HG02642 (cell line): ENCODE measurements at regions not wholly inside any gene's neighbourhood (a gene's known extent, or its start where the extent isn't known, plus 50 kb on each side); places are given as distances from the start of the nearest gene placed in this dataset.
"Not testable (repeated sequence)": the region's sequence is repeated elsewhere in the genome, so short reads cannot be mapped to it uniquely, and the experiment has no call there.

Experiments
- ATAC-seq: cut with Tn5 transposase; IDR thresholded peaks from one replicate; pipeline ENCODE4 v1.9.1; 2021; ENCODE audit warnings: mild to moderate bottlenecking; ENCODE audit not compliant: unreplicated experiment, poor library complexity

DNA sequence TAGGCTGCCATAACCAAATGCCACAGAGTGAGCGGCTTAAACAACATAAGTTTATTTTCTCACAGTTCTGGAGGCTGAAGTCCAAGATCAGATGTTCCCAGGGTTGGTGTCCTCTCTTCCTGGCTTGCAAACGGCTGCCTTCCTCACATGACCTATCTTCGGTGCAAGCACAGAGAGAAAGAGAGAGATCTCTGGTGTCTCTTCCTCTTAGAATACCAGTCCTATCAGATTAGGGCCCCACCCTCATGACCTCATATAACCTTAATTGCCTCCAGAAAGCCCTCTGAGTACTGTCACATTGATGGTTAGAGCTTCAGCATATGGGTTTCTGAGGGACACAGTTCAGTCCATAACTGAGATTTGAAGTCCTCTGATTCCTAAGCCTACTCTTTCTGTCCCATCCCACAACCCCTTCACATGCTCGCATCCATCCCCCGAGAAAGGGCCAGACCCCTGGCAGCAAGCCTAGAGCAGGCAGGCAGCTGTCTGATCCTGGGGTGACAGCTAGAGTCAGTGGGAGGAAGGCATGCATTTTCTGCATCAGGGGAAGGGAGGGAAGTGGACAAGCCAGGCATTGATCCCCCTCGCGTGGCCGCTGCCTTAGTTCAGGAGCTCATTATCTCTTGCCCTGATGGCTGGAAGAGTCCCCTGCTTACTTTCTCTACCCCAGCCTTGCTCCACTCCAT is 114.1 kb downstream of the FAR1 start:
- ATAC-seq, result no peak

DNA sequence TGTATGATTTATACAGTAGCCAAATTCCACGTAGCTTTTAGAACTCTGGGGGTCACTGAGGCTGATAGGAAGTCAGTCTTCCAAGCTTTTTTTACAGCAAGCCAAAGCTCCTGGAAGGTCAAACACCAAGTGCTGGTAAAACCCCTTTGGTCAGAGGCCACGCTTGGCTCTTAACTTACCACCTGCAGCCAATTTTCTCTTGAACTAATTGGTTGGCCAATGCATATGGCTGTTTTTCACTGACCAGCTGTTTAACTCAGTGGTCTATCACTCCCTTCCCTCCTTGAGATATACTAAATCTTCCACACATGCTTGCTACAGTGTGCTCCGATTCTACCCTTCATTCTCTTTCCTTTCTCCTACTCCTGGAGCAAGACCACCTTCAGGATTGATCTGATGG is 116.0 kb downstream of the FAR1 start:
- no peak for ATAC-seq

DNA sequence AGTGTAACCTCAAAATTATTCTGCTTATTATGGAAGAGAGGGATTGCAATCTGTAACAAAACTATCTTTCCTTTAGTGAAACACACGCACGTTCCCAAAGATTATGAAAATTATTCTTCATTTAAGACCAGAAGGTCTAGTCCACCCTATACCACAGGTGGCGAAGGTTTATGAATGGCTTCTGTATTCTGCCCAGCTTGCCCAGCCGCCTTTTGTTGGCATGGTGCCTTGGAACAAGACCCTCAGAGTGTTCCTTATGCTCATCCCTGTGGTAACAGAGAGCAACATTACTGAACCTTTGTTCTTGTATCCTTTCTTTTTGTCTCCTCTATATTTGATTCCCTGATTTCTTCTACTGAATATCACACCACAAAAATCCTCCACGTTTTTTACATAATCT is 116.4 kb downstream of the FAR1 start:
- no peak for ATAC-seq

DNA sequence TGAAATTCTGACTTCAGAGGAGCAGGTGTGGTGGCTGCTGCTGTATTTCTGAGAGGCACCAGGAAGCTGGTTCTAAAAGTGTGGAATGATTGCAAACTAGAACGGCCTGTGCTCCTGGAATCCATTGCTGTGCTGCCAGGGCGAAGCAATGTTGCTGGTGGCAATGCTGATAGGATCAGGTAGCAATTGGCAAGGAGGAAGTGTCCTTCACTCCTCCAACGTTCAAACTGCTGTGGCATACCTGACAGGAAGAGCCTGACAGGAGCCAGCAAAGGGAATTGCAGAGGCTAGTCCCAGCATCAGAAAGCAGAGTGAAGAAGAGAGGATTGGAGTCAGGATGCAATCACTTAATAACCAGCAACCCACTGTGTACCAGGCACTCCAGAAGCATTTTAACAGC is 118.2 kb downstream of the FAR1 start:
- no peak for ATAC-seq

DNA sequence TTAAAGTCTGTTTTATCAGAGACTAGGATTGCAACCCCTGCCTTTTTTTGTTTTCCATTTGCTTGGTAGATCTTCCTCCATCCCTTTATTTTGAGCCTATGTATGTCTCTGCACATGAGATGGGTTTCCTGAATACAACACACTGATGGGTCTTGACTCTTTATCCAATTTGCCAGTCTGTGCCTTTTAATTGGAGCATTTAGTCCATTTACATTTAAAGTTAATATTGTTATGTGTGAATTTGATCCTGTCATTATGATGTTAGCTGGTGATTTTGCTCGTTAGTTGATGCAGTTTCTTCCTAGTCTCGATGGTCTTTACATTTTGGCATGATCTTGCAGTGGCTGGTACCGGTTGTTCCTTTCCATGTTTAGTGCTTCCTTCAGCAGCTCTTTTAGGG is 129.1 kb downstream of the FAR1 start:
- not testable (repeated sequence) for ATAC-seq

DNA sequence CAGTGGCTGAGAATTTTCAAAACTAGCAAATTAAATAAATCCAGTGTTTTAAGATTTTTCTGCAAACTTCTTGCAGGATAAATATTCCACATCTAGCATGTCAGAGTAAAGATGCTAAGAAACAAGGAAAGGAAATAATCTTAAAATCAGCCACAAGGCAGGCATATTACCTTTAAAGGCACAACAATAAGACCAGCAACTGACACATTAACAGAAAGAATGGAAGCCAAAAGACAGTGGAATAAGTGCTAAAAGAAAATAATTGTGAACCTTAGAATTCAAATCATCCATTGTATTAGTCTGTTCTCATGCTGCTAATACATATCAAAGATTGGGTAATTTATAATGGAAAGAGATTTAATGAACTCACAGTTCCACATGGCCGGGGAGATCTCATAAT is 132.4 kb downstream of the FAR1 start:
- ATAC-seq, result no peak

DNA sequence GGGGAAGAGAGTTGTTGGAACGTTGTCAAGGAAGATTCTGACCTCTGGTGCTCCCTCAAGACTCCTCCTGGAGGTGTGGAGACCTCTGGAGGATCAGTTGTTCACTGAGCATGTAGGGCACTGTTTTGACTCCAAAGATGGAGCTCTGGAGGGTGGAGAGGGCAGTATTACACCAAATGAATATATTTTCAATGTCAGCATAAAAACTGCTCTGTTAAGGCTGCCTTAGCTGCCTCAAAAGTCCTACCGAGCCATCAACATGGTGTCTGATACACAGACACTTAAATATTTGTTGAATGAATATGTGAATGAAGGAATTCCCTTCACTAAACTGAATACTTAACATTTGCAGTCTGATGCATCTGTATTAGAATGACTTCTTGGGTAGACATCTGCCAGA is 144.2 kb upstream of the SPON1 start:
- ATAC-seq, result no peak

DNA sequence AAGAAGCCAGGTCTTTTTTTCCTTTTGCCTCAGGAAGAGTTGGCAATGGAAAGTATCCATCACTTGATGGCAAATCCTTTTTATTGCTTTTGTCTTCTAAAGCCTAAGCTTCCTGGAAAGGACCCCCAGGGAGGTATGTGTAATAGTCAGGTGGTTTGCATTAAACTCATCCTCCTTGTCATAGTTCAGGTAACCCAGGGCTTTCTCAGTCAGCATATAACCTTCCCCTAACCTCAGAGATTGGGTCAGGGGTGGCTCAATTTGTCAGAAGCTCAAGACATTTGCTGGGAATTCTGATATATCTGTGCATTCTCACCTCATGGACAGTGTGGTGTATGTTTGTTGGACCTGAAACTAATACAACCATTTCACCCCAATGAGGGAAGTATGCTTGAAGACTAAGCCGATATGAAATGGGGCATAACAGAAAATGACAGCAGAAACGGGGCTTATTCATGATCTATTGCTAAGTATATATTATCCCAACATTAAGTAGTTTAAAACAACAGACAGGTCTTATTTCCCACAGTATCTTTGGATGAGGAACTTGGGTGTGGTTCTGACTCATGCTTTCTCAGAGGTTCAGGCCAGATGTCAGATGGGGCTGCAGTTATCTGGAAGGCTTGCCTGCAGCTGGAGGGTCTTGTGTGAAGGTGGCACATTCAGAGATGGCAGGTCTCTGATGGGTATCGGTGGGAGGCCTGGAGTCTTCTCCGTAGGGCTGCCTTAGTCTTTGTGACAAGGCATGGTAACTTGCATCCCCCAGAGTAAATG is 135.8 kb upstream of the SPON1 start:
- no peak for ATAC-seq

DNA sequence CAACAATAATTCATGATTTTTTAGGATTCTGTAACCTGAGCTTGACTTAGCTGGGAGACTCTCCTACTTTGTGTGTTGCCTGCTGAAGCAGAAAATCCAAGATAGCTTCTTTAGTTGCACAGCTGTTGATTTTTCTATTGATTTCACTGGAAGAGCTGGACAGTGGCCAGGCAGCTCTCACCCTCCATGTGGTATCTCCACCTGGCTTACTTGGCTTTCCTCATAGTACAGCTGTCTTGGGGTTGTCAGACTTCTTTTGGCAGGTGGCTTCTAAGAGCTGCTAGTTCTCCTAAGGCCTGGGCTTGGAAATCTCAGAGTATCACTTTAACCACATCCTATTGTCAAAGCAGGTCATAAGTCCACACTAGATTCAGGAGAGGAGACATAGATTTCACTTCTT is 130.8 kb upstream of the SPON1 start:
- ATAC-seq, result no peak

DNA sequence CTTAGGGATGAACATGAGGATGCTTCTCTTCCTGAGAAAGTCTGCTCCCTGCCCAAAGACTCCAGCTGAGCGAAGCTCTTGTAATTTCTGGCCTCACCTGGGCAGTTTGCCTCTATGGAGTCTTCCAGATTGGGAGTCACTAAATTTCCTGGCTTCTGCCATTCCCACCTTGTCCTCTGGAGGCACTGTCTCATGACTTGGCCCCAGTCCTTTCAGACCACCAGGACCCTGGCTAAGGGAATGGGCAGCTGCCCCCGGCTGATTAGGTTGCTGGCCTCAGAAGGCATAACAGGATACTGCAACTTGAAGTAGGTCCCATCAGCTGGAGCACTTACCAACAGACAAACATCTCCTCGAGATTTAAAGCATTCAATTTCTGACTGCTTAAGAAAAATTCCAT is 128.1 kb upstream of the SPON1 start:
- ATAC-seq, result no peak

DNA sequence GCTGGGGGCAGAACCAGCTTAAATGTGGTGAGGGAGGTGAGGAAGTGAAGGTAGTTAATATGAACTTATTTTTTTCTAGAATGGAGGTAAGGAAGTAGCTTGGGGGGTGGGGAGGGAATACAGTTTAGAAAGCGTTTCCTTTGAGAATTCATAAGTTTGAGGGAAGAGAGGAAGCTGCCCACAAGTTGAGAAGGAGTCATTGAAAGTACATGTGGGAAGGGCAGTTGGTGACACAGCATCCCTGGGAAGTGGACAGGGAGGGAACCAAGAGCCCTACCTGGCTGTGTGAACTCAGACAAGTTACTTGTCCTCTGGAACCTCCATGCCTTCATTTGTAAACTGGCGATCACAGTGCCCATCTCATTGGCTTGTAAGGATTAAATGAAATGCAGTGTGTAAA is 125.9 kb upstream of the SPON1 start:
- no peak for ATAC-seq

DNA sequence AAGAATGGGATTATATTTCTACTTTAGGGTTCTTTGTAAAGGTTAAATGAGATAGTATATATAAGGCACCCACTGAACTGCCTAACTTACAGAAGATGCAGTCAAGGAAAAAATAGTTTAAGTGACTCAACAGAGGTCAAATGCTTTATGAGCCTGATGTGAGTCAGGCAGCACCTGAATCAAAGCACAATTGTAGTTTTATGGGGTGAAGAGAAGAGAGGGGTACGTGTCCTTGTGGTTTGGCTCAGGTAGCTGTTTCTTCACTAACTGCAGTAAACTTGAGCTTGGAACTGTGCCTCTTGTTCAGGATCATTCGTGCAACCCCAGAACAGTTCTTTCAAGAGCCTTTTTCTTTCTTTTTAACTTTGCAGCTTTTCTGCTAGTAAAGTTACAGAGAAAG is 125.2 kb upstream of the SPON1 start:
- no peak for ATAC-seq

DNA sequence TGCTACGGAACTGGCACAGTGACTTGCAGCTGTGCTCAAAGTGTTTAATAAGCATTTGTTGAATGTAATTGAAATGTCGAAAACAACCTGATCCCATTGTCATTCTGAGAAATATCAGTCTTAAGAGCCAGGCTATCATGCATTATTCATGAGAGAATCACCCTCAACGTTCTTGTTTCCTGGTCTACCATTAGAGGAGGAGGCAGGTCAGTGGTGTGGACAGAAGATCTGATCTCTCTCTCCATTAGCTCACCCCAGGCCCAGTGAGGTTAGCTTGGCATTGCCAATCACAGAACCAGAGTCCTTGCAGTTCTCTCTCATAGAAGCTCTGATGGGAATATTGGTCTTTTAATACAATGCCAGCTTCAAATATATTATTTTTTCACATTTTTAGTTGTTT is 121.1 kb upstream of the SPON1 start:
- ATAC-seq, result no peak

DNA sequence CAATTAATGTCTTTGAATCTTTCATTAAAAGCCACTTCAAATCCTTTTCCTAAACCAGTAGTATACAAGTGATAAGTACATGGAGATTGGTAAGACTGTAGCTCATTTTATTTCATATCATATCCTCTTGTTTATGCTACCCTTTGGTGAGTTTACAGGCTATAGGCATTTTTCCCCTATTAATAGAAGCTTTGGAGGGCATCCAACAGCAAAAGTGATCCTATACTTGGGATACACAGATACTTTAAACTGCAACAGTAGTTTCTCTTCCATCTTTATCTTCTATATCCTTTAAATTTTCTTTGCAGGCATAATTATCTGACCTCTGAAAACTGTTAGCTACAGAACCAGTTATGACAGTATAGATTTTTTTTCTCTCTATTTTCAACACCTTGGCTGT is 114.5 kb upstream of the SPON1 start:
- no peak for ATAC-seq

DNA sequence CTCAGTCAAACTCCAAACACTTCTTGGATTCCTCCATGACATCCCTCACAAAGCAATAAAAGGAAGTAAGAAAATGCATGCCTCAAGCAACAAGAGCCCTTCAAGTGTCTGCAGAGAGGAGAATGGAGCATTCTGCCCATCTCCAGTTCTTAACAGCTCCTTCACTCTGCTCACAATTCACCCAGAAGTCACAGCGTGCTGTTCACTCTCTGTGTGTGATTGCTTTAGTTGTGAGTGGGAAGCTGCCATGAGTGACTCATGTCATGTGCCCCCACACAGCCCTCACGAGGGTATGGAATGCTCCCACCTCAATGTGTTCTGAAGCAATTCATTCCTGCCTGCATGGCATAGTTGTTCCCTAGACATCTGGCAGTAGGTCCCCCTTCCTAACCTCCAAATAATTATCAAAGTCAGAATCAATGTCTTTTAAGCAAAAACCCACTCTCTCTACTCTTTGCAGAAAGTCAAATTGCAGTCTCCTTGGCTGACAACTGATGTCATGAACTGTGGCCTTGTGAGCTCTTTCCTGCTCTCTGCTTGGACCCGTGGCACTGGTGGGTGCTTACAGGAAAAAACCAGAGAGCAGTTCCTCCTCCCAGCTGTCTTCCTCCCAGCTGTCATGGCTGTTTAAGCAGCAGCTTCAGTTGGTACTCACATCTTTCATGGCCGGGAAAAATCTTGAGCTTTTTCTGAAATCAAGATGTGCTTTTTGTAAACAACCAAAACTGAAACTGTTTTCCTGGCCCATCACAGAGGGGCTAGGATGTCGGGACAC is 112.1 kb upstream of the SPON1 start:
- no peak for ATAC-seq

DNA sequence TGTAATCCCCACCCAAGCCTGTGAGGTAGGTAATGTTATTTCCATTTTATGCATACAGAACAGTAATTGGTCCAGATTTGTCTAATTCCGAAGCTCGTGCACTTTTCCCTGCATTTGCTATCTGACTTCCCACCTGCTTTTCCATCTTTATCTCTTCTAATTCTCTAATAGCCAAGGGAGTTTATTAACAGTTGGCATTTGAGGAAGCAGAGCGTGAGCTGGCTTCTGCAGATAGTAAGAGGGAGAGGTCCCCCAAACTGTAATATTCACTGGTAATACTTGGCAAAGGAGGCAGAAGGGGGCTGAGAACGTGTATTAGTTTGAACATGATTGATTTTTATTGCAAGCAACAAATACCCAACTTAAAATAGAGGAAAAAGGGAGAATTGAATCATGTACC is 110.8 kb upstream of the SPON1 start:
- no peak for ATAC-seq

DNA sequence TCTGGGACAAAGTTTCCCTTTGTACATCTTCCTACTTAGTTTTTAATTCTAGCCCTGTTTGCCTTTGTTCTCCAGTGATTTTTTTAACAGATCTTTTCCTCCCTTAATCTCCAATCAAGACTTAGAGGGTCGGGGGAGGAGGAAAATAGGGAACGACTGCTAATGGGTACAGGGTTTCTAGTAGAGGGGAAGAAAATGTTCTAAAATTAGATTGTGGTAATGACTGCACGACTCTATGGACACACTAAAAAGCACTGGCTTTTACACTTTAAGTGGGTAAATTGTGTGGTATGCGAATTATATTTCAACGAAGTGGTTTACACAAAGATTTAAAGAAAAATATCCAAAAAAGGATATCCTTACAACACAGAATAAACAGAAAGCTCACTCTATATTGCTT is 110.0 kb upstream of the SPON1 start:
- no peak for ATAC-seq

DNA sequence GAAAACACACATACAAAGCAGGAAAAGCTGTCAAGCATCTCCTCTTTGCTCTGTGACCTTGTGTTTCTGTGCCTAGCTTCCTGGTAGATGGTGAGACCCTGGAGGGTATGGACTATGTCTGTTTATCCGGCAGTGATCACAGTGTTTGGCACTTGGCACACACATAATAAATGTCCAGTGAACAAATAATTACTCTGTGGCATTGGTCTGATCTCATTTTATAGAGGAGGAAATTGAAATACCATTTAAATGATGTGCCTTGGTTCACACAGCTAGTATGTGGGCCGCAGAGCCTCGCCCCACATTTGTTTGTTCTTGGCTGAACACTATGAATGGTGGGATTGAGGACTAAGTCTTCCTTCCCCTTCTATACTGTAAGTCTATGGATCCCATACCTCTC is 104.7 kb upstream of the SPON1 start:
- ATAC-seq, result no peak

DNA sequence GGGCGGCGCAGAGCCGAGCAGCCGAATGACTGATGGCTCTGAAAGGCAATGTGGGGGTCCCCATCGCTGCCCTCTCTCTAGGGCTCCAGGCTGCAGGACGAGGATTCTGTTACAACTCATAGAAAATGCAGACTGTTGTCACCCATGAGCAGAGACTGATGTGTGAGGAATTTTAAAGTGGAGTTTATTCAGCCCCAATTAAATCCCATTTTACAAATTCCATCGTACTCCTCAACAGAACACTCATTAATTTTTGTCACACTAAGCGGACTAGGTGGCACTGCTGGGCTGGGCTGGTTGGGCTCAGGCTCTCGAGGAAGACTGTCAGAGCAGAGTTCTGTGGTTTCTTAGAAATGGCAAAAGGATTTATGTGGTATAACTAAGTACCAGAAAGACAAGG is 102.6 kb upstream of the SPON1 start:
- no peak for ATAC-seq

DNA sequence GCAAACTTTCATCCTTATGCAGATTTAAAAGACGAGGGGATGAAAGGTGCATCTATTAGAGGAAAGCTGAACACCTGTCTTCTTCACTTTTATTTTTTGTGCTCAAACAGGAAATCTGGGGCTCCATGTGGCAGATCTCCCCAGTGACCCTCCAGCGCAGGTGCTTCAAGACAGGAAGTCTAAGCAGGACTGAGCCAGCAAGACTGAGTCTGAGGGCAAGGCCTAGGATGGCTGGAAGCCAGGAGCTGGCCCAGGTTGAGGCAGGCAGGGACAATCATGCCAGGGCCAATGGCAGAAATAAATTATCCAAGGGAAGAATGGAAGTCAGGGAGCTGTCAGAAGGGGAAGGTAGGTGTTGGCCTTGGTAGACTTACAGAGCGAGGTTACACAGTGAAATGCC is 101.1 kb upstream of the SPON1 start:
- ATAC-seq, result peak; percentile 51

DNA sequence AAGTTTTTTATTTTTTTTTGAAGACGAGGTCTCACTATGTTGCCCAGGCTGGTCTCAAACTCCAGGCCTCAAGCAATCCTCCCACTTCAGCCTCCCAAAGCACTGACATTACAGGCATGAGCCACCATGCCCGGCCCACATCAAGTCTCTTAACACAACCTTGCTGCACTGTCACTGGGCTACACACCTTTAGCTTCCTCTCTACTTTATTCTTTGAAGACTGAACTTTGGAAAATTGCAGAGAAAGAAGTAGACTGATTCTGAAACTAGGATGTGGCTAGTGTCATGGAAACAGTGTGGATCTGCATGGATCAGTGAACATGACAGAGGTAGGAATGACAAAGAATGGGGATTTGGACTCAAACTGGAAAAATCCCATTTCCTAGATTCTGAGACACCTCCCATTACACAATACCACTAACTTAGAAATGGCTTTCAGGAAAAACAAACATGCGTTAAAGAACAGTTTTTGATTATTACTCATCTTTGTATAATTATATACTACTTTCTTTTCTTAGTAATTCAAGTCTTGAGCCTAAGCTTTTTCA is 99.6 kb upstream of the SPON1 start:
- ATAC-seq, result no peak
